OCI-LY1 (cell line): ENCODE measurements at regions not wholly inside any gene's neighbourhood (a gene's known extent, or its start where the extent isn't known, plus 50 kb on each side); places are given as distances from the start of the nearest gene placed in this dataset.

Source experiments
- CTCF ChIP-seq: fragments of 200-600 bp; sonication (generic), shearing (Covaris generic); IDR thresholded peaks from 2 replicates; pipeline ENCODE4 v1.5.1; 2017; ENCODE audit warnings: mild to moderate bottlenecking, antibody characterized with exemption, low read length, moderate library complexity, mixed read lengths
- EZH2 ChIP-seq: fragments of 200-600 bp; sonication (generic), shearing (Covaris generic); IDR thresholded peaks from 2 replicates; pipeline ENCODE4 v1.8.0; 2017; ENCODE audit warnings: borderline replicate concordance, mixed run types, mild to moderate bottlenecking, antibody characterized with exemption, low read length, moderate library complexity, mixed read lengths

- no peak for TF ChIP-seq CTCF
- TF ChIP-seq EZH2 = no peak
Measured at GRCh38 chr6:165086814-165087213, 222.6 kb downstream of the C6orf118 start.
